ENCODE measurements at regions not wholly inside any gene's neighbourhood (a gene's known extent, or its start where the extent isn't known, plus 50 kb on each side); places are given as distances from the start of the nearest gene placed in this dataset.

- no peak for DNase-seq
Observed at GRCh38 chr18:61277808-61278207, 55.4 kb upstream of the CDH20 start.

- no peak for DNase-seq
Observed at GRCh38 chr18:61281431-61281830, 51.8 kb upstream of the CDH20 start.

DNA sequence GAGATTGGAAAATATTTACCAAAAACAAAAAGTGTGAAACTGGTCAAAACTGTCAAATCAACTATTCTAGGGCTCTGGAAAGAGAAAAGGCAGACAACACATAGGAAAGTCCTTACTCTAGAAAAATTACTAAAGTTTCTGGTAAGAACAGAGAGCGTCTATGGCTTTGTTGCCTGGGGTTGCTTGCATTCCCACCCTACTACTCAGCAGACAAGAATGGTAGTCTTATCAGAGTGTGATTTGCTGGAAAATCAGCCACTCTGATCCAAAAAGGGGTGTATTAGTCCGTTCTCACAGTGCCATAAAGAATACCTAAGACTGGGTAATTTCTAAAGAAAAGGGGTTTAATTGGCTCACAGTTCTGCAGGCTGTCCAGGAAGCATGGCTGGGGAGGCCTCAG, 50.3 kb upstream of the CDH20 start:
- DNase-seq = no peak

All from right forelimb (tissue), 1 donor.